ENCODE measurements at regions not wholly inside any gene's neighbourhood (a gene's known extent, or its start where the extent isn't known, plus 50 kb on each side); places are given as distances from the start of the nearest gene placed in this dataset.
"Not testable (repeated sequence)": the region's sequence is repeated elsewhere in the genome, so short reads cannot be mapped to it uniquely, and the experiment has no call there.

DNA sequence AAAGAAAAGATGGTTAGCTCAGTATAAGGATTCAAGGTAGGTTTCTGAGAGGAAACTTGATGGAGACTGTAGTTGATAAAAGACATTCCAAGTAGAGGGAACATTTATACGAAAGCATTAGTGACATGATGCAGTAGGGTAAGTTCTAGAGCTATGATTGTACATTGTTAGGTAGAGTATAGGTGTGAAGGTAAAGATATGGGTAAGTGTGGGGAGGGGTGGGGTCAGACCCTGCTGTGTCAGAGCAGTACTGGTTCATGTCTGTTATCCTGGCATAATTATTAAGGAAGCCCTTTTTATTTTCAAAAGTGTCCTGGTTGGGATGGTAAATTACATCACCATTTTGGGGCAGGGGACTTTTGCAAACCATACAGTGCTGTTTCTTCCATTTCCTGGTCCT, 635.8 kb downstream of the COL12A1 start:
- no peak for DNase-seq

DNA sequence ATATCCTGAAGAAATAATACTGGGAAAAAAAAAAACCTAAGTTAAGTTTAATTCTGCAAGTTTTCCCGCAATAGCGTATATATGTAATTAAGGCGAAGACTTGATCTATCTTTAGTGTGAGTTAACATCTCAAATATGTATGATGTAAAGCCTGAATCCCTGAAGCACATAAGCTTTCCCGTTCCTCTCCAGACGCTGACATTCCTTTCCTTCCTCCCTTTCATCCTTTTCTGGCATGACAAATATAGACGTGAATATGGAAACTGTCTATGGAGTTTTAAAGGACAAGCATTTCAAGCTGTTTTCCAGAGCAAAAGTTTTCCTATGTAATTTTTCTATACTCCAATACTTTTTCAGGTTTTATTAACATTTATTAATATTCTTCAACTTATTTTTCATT, 637.0 kb downstream of the COL12A1 start:
- no peak for DNase-seq

DNA sequence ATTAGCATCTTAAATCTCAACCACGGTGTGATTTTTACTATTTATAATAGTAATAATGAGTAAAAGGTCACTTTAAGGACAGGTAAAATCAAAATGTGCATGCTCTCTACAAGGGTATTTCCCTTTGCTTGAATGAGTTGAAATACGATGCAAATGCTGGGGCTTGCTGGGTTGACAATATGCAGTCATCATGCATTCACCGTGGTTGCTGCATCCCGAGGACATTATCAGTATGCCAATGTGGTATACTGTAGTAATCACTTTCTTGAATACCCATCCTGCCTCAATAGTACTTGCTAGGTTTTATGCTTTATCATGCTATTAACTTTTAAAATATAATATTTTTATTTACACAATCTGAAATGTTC, 637.9 kb downstream of the COL12A1 start:
- not testable (repeated sequence) for DNase-seq

GRCh38 chr6:74567281-74567922, 638.5 kb downstream of the COL12A1 start:
- no peak for DNase-seq

DNA sequence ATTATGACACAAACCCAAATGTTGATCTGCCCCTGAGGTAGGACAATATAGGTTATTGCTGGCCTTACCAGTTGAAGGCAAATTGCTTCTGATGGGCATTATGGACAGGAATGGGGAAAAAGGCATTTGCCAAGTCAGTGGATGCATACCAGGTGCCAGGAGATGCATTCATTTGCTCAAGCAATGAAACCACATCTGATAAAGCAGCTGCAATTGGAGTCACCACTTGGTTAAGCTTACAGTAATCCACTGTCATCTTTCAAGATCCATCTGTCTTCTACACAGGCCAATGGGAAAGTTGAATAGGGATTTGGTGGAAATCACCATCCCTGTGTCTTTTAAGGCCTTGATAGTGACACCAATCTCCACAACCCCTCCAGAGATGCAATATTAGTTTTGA, 648.6 kb downstream of the COL12A1 start:
- DNase-seq: no peak

GRCh38 chr6:74554041-74554440, 651.8 kb downstream of the COL12A1 start:
- DNase-seq: no peak

- DNase-seq: no peak
Measured at GRCh38 chr6:74551896-74552295, 654.0 kb downstream of the COL12A1 start.

DNA sequence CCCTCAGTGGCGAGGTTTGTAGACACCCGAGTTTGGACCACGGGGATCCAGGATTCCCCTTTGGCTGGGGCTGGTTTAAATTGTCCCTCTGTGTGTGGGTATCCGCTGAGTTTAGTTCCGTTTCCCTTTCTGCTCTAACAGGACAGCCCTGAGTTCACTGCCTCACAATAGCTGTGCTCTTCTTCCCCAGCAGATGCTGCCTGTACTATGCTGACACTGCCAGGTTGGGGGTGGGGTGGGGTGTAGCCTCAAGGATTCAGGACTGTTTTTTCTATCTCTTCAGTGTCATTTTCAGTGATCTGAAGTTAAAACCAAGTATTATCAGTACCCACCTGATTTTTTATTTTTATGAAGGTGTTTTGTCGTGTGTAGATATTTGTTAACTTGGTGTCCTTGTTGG, 655.0 kb downstream of the COL12A1 start:
- DNase-seq: no peak

GRCh38 chr6:74549746-74550145, 656.1 kb downstream of the COL12A1 start:
- no peak for DNase-seq

DNA sequence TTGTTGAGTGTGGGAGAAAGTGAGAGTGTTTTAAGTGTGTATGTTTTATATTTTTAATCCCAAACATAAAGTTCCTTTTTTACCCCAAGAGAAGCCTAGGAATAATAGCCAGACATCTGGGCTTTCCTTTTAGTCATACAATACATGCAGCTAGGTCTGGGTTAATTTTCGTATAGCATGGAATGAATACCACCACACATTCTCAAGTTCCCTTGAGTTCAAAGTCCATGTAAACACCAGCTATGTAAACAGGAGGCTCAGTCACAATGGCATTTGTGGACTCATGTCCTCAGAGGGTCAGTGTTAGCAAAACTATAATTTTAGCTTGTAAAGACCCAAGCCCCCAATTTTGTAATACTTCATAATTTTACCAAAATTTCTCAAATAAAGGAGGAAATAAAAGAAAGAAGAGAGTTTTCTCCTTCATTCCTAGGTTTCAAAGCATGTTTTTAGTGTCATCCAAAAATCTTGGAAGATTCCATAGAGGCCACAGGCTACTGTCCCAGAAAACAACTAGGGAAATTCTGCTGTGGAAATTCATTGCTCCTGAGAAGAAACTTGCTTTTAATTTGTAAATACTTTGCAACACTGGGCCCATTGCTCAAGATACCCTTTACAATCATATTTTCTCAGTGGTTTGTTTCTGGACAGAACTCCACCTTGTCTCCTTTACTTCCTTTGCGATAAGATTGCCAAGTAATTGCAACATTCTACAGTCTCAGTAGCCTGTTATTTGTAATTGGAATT, 671.2 kb downstream of the COL12A1 start:
- DNase-seq: no peak

GRCh38 chr6:74519163-74519562, 686.7 kb downstream of the COL12A1 start:
- DNase-seq: no peak

- no peak for DNase-seq
Measured at GRCh38 chr6:74518035-74518434, 687.8 kb downstream of the COL12A1 start.

GRCh38 chr6:74510878-74511277, 695.0 kb downstream of the COL12A1 start:
- DNase-seq: no peak

DNA sequence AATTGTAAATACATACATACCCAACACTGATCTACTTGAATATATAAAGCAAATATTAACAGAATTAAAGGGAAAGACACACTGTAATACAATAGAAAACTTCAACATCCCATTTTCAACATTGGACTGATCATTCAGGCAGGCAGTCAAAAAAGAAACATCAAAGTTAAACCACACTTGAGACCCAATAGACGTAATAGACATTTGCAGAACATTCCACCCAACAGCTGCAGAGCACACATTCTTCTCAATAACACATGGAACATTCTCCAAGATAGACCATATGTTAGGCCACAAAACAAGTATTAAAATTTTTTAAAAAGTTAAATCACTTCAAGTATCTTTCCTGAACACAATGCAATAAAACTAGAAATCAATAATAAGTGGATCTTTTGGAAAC, 698.2 kb downstream of the COL12A1 start:
- no peak for DNase-seq

DNA sequence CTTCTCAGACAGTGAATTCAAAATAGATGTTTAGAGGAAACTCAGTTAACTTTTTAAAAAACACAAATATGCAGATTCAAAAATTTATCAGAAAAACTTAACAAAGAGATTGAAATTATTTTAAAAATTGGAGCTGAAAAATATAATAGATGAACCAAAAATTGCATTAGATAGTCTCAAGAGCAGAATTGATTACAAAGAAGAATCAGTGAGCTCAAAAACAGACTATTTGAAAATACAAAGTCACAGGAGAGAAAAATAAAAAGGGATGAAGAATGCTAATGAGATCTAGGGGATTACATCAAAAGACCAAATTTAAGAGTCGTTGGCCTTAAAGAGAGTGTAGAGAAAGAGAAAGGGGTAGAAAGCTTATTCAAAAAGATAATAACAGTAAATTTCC, 700.5 kb downstream of the COL12A1 start:
- DNase-seq: no peak

DNA sequence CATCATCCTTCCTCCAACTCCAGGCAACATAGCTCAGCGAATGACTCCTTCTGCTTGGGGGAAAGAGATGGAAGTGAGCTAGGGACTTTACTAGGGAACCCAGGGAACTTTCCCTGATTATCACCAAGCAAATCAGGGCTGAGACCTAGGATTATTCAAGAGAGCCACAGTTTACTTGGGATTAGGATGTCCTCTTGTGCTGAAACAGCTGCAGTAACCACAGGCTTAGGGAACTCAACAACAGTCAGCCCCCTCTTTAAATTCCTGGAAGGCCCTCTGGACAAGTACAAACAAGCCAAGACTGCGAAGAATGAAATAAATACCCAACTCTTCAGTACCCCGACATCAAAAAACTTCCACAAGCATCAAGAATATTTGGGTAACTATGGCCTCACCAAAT, 700.9 kb downstream of the COL12A1 start:
- no peak for DNase-seq

DNA sequence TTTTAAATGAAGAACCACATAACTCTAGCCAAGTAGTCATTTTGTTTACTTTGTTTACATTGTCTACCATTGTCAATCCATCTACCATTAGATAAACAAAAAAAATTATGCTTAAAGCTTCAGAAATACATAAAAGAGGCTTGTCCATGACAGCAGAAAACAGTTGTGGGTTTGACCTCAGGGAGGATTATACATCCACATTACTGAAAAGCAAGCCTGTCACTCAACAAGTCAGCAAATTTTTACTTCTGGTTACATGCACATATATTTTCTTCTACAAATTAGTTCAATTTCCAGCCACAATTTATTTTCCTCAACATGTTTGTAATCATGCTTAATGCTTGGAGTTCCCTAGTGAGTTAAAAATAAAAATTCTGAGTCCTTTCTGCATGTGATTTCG, 713.3 kb downstream of the COL12A1 start:
- DNase-seq: no peak

DNA sequence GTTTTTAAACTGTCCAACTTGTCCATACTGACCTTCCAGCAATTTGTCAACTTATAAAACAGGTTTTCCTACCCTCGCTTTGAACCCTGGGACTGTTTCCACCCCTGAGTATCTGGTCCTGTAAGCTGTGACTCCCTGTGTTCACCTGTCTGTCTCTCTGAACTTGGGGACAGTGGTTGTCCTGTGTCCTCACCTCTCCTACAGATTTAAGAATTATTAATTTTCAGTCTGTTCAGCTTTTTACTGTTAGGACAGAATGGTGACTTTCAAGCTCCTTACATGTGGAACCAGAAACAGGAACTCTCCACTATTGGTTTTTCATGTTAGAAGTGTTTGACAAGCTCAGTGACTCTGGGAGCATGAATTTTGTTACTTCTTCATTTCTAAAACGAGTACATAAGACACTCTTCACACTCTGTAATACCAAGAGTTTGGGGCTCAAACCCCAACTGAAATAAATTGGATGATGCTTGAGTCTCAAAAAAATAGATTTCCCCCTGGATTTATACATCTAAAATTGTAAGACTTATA, 713.9 kb downstream of the COL12A1 start:
- DNase-seq: no peak

DNA sequence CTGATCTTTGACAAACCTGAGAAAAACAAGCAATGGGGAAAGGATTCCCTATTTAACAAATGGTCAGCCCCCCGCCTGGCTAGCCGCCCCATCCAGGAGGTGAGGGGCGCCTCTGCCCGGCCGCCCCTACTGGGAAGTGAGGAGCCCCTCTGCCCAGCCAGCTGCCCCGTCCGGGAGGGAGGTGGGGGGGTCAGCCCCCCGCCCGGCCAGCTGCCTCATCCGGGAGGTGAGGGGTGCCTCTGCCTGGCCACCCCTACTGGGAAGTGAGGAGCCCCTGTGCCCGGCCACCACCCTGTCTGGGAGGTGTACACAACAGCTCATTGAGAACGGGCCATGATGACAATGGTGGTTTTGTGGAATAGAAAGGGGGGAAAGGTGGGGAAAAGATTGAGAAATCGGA, 717.1 kb downstream of the COL12A1 start:
- not testable (repeated sequence) for DNase-seq

DNA sequence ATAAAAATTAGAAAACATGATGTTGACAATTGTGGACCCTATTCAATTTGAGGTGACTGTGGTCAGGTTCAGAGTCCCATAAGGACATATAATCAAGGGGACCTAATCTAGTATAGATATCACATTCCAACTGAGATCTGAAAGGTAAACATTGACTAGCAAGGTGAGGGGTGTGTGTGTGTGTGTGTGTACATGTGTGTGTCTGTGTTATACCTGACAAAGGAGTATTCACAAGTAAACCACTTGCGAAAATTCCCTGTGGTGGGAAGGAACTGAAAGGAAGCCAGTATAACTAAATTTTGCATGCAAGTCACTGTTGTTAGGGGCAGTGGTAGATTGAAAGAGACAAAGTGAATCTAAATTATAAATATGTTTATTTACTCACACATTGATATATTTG, 723.7 kb downstream of the COL12A1 start:
- no peak for DNase-seq

DNA sequence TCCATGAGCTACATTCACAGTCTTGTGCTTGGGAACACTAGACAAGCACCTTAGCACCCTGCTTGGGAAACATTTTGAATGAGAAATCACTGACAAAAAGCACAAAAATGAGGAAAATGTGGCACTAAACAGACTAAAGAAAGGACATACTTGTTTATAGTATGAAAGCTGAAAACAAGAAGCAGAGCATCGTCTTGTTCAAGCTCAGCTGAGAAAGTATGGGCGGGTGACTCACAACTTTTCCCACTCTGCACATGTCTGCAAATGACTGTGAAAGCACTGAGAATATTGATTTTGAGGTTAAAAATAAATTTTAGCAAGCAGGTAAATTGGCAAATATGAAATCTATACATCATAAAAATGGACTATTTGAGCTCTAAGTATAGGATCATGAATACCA, 725.3 kb downstream of the COL12A1 start:
- no peak for DNase-seq

DNA sequence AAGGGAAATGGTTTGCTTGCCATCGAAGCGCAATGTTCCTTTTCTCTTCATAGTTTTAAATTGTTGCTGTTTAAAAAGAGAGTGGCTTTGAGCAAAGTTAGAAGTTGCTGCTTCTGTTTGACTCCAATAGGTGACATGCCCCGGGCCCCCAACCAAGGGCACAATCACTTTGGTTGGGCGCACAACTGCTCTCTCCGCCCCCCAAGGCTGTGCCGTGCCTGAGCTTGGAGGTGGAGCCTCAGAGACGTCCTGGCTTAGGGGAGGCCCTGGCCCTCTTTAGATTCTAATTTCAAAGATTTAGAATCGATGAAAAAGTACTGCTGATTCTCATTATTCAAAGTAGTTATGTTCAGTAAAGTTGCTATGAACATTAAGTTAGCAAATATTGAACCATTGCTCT, 725.9 kb downstream of the COL12A1 start:
- DNase-seq: no peak

GRCh38 chr6:74479420-74479819, 726.4 kb downstream of the COL12A1 start:
- DNase-seq: no peak

DNA sequence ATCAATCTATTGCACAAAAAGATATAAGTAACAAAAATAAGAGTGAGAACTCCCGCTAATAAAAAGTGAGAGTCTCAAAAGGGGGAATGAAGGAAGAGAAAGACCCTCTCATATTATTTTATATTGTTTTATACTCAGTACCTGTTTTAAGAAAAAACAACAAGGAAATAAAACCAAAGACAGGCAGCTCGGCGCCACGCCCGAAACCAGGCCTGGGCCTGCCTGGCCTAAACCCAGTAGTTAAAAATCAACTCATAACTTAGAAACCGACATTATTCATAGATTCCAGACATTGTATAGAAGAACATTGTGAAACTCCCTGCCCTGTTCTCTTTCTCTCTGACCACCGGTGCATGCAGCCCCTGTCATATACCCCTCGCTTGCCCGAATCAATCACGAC, 731.8 kb downstream of the COL12A1 start:
- DNase-seq: not testable (repeated sequence)

GRCh38 chr6:74468552-74468951, 737.3 kb downstream of the COL12A1 start:
- not testable (repeated sequence) for DNase-seq
